Esophagus squamous epithelium (tissue), 4 donors: ENCODE measurements at regions not wholly inside any gene's neighbourhood (a gene's known extent, or its start where the extent isn't known, plus 50 kb on each side); places are given as distances from the start of the nearest gene placed in this dataset.

Source experiments
- CTCF ChIP-seq, 6 experiments: fragments of 450-650 bp in 4 of 6; fragments of 200-600 bp in 2 of 6; sonication (generic) in 2 of 6; IDR thresholded peaks; one replicate each; pipeline ENCODE4 v1.5.1; 2016 to 2019; ENCODE audit warnings: antibody characterized with exemption in 6 of 6, mild to moderate bottlenecking in 4 of 6, moderate library complexity in 4 of 6
- POLR2A ChIP-seq, 4 donors: fragments of 450-650 bp; IDR thresholded peaks; one replicate each; pipeline ENCODE4 v1.6.1; 2017; ENCODE audit warnings: antibody characterized with exemption in 4 of 4, mild to moderate bottlenecking in 4 of 4, moderate library complexity in 3 of 4

- TF ChIP-seq CTCF (IDR thresholded peaks at IDR 0.05), result no peak
- TF ChIP-seq POLR2A (IDR thresholded peaks at IDR 0.05), result no peak
Observed at GRCh38 chrX:9158611-9159010, 124.7 kb upstream of the FAM9B start.
